AG10803 (cell line): ENCODE measurements at regions not wholly inside any gene's neighbourhood (a gene's known extent, or its start where the extent isn't known, plus 50 kb on each side); places are given as distances from the start of the nearest gene placed in this dataset.

Source experiments
- DNase-seq: peaks from one replicate; pipeline ENCODE4 v3.0.0; 2010; ENCODE audit warnings: low read depth
- H3K4me3 ChIP-seq: 2 replicates; pipeline ENCODE4 v1.5.1; 2011; ENCODE audit warnings: mild to moderate bottlenecking, low read length, control low read depth
- TF ChIP-seq, protein P1 (sequence below): conservative IDR thresholded peaks from 2 replicates; pipeline ENCODE4 v1.5.1; 2011; ENCODE audit warnings: mild to moderate bottlenecking, low read length, control low read depth, inconsistent platforms

DNA sequence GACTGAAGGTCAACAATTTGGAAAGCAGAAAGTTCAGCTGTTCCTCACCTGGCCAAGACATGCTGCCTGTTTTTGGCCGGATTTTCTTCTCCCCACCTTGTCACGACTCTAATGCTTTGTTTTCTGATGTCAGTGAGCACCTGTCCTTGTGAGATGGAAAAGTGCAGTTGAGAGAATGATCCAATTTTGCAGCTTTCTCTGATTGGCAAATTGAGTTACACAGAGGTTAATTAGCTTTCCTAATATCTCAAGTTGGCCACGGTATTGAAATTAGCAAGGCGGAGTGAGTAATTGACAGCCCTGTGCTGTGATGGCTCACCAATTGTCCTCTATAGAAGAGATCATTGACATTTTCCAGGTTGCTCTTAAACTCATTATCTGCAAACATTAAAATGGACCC lies 126.8 kb upstream of the VCX3A start:
- TF ChIP-seq, protein P1, sequence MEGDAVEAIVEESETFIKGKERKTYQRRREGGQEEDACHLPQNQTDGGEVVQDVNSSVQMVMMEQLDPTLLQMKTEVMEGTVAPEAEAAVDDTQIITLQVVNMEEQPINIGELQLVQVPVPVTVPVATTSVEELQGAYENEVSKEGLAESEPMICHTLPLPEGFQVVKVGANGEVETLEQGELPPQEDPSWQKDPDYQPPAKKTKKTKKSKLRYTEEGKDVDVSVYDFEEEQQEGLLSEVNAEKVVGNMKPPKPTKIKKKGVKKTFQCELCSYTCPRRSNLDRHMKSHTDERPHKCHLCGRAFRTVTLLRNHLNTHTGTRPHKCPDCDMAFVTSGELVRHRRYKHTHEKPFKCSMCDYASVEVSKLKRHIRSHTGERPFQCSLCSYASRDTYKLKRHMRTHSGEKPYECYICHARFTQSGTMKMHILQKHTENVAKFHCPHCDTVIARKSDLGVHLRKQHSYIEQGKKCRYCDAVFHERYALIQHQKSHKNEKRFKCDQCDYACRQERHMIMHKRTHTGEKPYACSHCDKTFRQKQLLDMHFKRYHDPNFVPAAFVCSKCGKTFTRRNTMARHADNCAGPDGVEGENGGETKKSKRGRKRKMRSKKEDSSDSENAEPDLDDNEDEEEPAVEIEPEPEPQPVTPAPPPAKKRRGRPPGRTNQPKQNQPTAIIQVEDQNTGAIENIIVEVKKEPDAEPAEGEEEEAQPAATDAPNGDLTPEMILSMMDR: no peak
- DNase-seq: no peak

DNA sequence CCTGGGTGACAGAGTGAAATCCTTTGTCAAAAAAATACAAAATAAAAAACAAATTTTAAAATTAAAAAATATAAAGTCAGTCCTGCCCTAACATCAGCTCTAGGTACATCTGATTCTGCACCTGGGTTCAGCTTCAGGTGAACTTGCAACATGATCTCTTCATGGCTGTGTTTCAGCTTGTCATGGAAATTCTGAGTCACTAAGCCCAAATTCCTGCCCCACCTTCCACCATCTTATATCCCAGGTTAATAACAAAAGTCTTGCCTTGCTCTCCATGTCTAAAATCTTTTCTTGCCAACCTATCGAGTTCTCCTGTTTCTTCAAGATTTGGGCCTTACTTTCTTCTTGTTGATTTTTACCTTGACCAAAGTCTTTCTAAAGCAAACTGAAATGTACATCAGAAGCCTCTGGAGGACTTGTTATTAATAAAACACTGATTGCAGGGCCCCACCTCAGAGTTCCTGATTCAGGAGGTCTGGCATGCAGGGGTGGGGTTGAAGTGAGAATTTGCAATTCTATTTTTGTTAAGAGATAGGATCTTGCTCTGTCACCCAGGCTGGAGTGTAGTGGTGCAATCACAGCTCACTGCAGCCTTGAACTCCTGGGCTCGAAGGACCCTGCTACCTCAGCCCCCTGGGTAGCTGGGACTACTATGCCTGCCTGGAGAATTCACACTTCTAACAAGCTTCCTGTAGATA lies 125.8 kb upstream of the VCX3A start:
- no peak for DNase-seq
- TF ChIP-seq, protein P1: no peak
- no peak overlapping the region for H3K4me3 ChIP-seq

More for the DNA sequence above, 126.8 kb upstream of the VCX3A start:
- H3K4me3 ChIP-seq: no peak overlapping the region

DNA sequence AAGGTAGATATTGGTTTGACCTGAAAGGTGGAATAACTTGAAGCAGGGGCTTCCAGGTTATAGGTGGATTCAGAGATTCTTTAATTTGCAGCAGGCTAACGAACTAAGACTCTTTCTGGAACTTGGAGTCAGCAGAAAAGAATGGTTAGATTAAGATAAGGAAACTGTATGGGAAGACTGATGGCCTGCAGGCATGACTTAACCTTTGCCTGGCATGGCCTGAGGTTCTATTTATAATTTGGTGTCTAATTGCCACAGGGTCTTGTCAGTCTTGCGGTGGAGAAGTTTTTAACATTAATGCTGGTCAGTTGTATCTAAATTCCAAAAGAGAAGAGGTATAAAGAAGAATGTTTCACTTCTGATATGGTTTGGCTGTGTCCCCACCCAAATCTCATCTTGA lies 110.3 kb upstream of the VCX3A start:
- TF ChIP-seq, protein P1: no peak
- no peak overlapping the region for H3K4me3 ChIP-seq
- no peak for DNase-seq

DNA sequence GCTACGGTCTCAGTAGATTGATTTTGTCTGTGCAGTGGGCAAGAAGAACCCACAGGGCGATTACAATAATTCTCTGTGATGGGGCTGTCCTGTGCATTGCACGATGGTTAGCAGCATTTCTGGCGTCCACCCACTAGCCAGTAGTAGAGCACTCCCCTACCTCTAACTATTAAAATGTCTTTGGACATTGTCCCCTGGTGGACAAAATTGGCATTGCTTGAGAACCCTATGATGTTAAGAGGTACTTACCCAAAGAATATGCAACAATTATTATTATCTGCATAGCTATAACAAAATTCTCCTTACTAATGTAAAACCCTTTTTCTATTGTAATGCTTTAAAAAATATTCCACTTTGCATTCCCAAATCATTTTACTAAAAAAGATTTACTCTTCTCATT lies 109.5 kb upstream of the VCX3A start:
- no peak for DNase-seq
- H3K4me3 ChIP-seq: no peak overlapping the region
- TF ChIP-seq, protein P1: no peak

DNA sequence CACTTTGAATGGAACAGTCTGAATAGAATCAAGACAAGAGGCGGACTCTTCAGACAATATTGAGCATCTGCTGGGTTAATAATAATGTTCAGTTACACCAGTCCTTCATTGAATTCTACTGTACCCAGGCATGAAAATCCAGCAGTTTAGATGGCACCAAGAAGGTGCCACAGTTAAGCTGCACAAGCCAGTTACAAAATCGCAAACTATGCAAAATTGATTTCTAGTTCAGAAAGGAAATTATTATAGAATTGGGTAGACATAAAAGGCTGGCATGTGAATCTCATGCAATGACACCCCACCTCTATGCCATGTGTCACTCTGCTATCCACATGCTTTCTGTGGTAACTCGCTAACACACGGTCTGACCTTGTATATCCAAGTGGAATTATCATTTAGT lies 105.8 kb upstream of the VCX3A start:
- no peak overlapping the region for H3K4me3 ChIP-seq
- TF ChIP-seq, protein P1: no peak
- DNase-seq: no peak

DNA sequence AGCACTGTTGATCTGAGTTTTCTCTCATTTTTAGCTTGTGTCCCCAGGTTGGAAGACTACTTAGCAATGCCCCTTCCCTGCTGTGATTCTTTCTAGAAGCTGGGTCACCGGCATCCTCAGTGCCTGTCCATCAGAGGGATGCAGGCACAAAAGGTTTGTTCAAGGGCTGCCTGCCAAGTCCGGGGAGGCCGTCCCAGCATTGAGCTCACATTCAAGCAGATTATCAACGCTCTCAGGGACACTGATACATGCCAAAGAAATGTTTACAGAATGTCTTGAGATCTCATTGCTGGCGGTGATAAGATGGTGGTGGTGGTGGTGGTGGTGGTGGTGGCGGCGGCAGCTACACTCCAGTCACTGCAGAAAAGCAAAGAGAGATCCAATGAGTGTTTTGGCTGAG lies 79.6 kb upstream of the VCX3A start:
- H3K4me3 ChIP-seq: no peak overlapping the region
- TF ChIP-seq, protein P1: no peak
- no peak for DNase-seq

DNA sequence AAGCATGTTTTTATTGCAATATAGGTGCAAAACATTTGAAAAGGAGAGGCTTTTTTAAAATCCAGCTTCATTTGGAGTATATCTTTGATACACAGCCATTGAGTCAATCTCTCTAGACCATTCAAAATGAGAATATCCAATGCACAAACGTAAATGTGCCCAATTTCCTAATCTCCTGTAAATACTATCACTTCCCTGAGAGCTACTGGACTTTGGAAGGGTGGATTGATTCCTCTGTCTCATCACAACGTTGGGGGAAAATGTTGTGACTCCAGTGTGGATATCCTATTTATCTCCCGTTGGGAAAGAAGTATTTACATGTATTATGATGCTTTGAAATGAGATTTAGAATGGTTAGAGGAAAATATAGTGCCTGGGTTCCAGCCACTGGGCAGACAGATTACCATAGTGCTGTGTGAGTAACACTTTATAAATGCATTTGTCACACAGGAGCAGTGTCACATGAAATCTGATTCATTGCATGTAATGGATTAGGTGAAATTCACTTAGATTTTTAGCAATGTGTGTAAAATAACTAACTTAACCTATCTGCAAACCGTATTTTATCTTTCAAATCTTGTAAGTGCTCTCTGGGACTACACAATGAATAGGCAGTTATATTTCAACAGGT lies 64.4 kb upstream of the VCX3A start:
- TF ChIP-seq, protein P1: no peak
- no peak for DNase-seq
- no peak overlapping the region for H3K4me3 ChIP-seq
